GM12891 (cell line): ENCODE measurements at regions not wholly inside any gene's neighbourhood (a gene's known extent, or its start where the extent isn't known, plus 50 kb on each side); places are given as distances from the start of the nearest gene placed in this dataset.

ENCODE experiments used
- DNase-seq: peaks from one replicate; pipeline ENCODE4 v3.0.0; 2011; ENCODE audit warnings: low spot score; ENCODE audit not compliant: insufficient read length
- FAIRE-seq: peaks from 2 replicates; lab custom pipeline; 2011; peaks lifted over from hg19 to GRCh38; lab: Jason Lieb, UNC
- PAX5 ChIP-seq: IDR thresholded peaks from 2 replicates; pipeline ENCODE4 v1.6.1; 2011; ENCODE audit warnings: low read length, moderate library complexity, mild to moderate bottlenecking; ENCODE audit not compliant: insufficient read depth, severe bottlenecking
- POLR2A ChIP-seq: IDR thresholded peaks from 2 replicates; pipeline ENCODE4 v1.6.1; 2011; ENCODE audit warnings: low read depth, low read length, control low read depth
- POLR2AphosphoS5 ChIP-seq: IDR thresholded peaks from 2 replicates; pipeline ENCODE4 v1.6.1; 2011; ENCODE audit warnings: low read depth, low read length, control low read depth
- POU2F2 ChIP-seq: IDR thresholded peaks from 2 replicates; pipeline ENCODE4 v1.6.1; 2011; ENCODE audit warnings: low read depth, mild to moderate bottlenecking, control low read depth, low read length, moderate library complexity
- SPI1 ChIP-seq: IDR thresholded peaks from 2 replicates; pipeline ENCODE4 v1.6.1; 2011; ENCODE audit warnings: low read depth, low read length, control low read depth
- TAF1 ChIP-seq: IDR thresholded peaks from 2 replicates; pipeline ENCODE4 v1.6.1; 2011; ENCODE audit warnings: low read depth, low read length, control low read depth

GRCh38 chrX:11976663-11977062 is 161.6 kb upstream of the FRMPD4 start:
- no peak for FAIRE-seq

DNA sequence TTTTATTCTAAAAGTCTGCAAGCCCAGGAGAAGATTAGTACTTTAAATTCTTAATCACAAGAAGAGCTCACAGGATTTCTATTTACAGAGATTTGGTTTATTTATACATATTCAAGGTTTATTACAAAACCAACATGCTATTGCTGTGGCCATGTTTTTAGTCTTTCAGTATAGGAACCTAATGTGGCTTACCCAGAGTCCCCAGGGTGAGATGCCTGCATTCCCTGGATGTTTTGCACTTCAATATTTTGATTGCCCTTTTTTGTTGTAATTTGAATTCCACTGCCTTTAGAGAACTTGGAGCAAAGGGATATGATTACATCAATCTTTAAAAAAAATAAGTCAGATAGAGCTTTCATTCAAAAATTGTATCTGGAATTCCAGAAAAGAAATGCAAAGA is 146.0 kb upstream of the FRMPD4 start:
- DNase-seq (no peak), FAIRE-seq (no peak)
- TF ChIP-seq TAF1: no peak
- no peak for TF ChIP-seq POLR2A
- no peak for TF ChIP-seq POLR2AphosphoS5
- no peak for TF ChIP-seq POU2F2
- no peak for TF ChIP-seq PAX5
- TF ChIP-seq SPI1: no peak

More at GRCh38 chrX:11976663-11977062, 161.6 kb upstream of the FRMPD4 start:
- no peak for TF ChIP-seq SPI1
- no peak for TF ChIP-seq PAX5
- no peak for TF ChIP-seq POLR2A
- TF ChIP-seq TAF1: no peak
- no peak for TF ChIP-seq POU2F2
- no peak for TF ChIP-seq POLR2AphosphoS5
- no peak for DNase-seq

DNA sequence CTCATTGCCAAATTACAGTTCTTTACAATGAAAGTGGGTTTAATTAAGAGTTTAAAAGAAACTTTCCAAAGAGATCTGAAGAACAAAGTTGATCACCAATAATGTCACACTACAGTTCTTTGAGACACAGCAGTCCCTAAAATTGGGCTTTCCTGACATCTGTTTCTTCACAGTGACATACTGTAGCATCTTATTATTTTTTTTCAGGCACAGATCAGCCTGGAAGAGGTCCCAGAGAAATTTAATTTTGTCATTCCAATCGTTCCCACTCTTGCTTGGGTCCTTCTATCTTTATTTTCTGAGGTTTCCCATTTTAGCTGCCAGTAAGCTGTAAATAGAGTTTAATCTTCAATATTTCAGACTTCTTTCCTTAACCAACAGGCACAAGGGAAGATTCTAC is 143.1 kb upstream of the FRMPD4 start:
- DNase-seq: no peak
- no peak for TF ChIP-seq SPI1
- no peak for TF ChIP-seq POLR2A
- no peak for TF ChIP-seq POLR2AphosphoS5
- TF ChIP-seq TAF1: no peak
- no peak for TF ChIP-seq POU2F2
- FAIRE-seq: no peak

DNA sequence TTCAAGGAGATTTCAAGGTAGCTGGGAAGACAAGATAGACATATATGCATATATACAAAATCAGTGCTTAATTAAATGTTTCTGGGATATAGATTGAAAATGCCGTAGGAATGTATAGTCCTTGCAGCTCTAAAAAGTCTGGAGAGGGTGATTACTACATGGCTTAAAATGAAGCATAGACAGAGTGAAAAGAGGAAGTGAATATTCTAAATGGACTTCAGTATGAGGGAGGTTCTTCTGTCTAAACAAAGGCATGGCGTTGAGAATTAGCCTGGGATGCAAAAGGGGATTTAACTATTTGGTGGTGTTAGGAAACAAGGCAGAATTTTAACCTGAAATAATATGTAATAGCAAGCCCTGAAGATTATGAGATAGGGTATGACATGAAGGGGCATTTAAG is 141.5 kb upstream of the FRMPD4 start:
- no peak for FAIRE-seq
- TF ChIP-seq SPI1: peak; percentile 86
- TF ChIP-seq PAX5: no peak
- no peak for DNase-seq

- no peak for FAIRE-seq
- DNase-seq: no peak
- TF ChIP-seq TAF1 (no peak), SPI1 (no peak), POLR2AphosphoS5 (no peak), PAX5 (no peak), POU2F2 (no peak), POLR2A (no peak)
These were observed 139.3 kb upstream of the FRMPD4 start for GRCh38 chrX:11998944-11999343.

DNA sequence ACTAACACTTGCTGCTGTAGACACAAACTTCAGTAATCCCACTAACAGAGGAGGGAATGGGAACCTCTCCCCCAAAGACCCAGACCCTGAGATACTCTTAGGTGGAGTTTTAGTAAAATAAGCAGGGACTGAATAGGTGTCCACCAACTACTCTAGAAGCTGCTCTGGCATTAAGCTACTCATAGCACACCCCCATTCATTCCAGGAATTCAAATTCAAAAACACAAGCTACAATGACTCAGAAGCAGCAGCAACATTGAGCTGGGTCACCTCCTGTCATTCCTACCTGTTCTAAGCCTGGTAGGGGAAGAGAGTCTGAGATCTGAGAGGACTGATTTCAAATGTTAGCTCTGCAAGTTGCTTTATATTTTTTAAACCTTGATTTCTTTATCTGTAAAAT is 135.4 kb upstream of the FRMPD4 start:
- DNase-seq: no peak
- TF ChIP-seq PAX5: no peak
- no peak for TF ChIP-seq SPI1
- TF ChIP-seq POU2F2: no peak
- TF ChIP-seq POLR2A: no peak
- no peak for TF ChIP-seq POLR2AphosphoS5
- TF ChIP-seq TAF1: no peak
- FAIRE-seq: no peak

- DNase-seq (no peak), FAIRE-seq (no peak)
- TF ChIP-seq TAF1: no peak
- no peak for TF ChIP-seq POLR2A
- TF ChIP-seq SPI1: no peak
- TF ChIP-seq POU2F2: no peak
- no peak for TF ChIP-seq POLR2AphosphoS5
- no peak for TF ChIP-seq PAX5
These were observed 130.4 kb upstream of the FRMPD4 start for GRCh38 chrX:12007881-12008280.

DNA sequence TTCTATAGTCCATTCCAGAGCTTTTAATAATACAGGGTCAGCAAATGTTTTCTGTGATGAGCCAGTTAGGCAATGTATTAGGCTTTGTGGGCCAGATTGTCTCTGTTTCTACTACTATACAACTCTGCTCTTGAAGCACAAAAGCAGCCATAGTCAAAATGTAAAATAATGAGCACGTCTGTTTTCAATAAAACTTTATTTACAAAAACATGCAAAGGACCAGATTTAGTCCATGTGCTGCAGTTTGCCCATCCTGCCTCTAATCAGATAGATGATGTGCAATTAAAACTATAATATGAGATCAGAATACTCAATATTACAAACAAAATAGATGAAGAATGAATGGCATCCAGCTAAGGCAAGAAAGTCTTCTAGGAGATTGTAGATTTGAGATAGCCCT is 127.8 kb upstream of the FRMPD4 start:
- FAIRE-seq (no peak), DNase-seq (no peak)
- no peak for TF ChIP-seq PAX5
- no peak for TF ChIP-seq POU2F2

DNA sequence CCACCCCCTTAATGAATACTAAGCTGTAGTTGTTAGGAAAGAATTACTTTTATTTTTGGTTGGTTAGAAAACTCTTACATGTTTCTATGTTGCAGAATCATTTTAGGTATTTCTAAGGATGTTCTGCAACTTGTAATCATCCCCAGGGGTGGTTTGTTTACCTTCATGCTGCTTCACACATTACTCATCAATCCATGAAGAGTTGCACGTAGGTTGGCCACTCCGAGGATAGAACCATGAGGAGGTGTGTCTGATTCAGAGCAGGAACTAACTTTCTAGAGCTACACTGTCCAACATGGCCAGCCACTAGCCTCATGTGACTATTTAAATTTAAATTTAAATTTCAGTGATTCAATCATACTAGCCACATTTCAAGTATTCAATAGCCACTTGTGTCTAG is 127.2 kb upstream of the FRMPD4 start:
- DNase-seq (no peak), FAIRE-seq (no peak)
- TF ChIP-seq POLR2A (no peak), POLR2AphosphoS5 (no peak), PAX5 (no peak), TAF1 (no peak), POU2F2 (no peak)

DNA sequence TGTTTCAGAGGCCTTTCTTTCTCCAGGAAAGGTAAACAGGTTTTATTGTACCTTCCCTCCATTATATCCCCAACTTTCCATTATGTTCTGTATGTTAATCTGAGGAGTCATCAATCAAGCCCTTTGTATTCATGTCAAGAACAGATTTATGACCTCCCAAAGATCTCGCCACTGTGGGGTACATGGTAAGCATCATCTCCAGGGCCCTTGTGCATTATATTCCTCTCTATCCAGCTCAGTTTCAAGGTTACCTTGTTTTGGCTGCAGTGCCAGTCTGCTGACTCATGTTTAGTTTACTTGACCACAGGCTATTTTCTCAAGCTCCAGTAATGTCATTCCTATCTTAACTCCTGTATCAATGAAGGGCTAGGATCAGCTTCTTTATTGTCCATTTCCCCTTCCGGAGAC is 125.1 kb upstream of the FRMPD4 start:
- DNase-seq (no peak), FAIRE-seq (no peak)
- TF ChIP-seq POLR2AphosphoS5 (no peak), POU2F2 (no peak), SPI1 (no peak), TAF1 (no peak), PAX5 (no peak), POLR2A (no peak)

DNA sequence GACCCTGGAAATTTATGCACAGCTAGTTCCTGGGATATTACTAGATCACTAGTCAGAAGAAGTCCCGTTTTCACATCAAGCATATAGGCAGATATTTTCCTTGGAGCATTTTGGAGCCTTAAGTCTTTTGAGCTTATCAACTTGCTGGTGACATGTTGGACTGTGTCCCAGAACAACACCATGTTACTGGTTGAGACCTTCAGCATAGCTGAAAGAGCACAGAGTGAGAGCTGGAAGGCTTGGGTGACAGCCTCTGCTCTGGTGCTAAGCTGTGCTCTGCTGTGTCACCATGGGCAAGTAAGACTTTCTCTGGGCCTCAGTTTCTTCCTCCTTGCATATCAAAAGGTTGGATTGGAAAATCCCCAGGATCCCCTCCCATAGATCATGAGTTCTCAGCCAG is 116.6 kb upstream of the FRMPD4 start:
- no peak for TF ChIP-seq SPI1
- TF ChIP-seq TAF1: no peak
- no peak for TF ChIP-seq POLR2A
- no peak for TF ChIP-seq POU2F2
- TF ChIP-seq PAX5: no peak
- no peak for TF ChIP-seq POLR2AphosphoS5
- no peak for FAIRE-seq
- DNase-seq: no peak
